ENCODE measurements at regions not wholly inside any gene's neighbourhood (a gene's known extent, or its start where the extent isn't known, plus 50 kb on each side); places are given as distances from the start of the nearest gene placed in this dataset.
"Not testable (repeated sequence)": the region's sequence is repeated elsewhere in the genome, so short reads cannot be mapped to it uniquely, and the experiment has no call there.

GRCh38 chr1:234787011-234787584, 177.1 kb upstream of the IRF2BP2 start:
- DNase-seq = not testable (repeated sequence)

DNA sequence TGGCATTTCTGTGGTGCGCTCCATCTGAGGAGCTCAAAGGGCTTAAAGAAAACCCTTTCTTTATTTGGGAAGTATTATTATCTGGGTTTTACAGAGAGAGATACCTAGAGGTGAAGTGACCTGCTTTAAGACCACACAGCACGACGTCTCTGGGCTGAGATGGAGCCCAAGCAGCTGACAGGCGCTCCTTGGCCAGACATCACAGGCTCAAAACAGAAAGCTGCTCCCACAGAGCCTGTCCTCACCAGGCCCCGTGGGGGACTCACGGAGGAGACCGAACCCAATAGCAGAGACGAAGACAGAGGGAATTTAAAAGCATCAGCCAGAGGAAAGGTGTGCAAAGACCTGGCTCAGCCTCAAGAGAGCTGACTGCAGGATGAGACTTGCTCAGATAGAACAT, 175.9 kb upstream of the IRF2BP2 start:
- not testable (repeated sequence) for DNase-seq

GRCh38 chr1:234785471-234785919, 175.5 kb upstream of the IRF2BP2 start:
- DNase-seq = peak; percentile 79

DNA sequence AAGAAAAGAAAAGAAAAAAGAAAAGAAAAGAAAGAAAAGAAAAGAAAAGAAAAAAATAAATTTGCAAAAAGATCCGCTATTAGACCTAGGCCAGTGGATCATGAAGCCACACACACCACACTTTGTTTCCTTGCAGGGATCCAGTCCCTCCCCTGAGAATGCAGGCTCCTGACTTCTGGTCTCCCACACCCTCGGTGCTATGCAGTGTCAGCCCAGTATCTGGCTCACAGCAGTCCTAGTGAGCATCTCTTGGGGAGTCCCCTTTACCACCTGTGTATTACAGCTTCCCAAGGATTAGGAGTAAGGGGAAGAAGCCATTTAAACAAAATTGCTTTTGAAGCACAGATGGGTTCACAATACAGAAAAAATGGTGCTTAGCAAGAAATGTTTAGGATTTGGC, 174.1 kb upstream of the IRF2BP2 start:
- DNase-seq = not testable (repeated sequence)

DNA sequence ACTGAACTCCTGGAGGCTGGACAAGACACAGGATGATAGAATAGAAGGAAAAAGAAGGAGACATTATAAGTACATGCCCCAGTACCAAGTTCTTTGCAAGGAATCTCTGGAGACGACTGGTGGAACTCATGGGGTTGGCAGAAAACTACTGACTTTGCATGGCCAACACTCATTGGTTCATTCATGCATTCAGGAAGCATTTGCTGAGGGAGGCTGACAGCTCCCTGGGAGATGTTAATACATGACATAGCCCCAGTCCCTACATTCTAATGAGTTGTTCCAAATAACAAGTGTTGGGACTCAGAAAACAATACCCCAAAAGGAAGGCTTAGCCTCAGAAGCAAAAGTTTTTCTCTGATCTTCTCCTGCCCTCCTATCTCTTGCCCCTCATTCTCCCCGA, 172.8 kb upstream of the IRF2BP2 start:
- DNase-seq = peak; percentile 49

DNA sequence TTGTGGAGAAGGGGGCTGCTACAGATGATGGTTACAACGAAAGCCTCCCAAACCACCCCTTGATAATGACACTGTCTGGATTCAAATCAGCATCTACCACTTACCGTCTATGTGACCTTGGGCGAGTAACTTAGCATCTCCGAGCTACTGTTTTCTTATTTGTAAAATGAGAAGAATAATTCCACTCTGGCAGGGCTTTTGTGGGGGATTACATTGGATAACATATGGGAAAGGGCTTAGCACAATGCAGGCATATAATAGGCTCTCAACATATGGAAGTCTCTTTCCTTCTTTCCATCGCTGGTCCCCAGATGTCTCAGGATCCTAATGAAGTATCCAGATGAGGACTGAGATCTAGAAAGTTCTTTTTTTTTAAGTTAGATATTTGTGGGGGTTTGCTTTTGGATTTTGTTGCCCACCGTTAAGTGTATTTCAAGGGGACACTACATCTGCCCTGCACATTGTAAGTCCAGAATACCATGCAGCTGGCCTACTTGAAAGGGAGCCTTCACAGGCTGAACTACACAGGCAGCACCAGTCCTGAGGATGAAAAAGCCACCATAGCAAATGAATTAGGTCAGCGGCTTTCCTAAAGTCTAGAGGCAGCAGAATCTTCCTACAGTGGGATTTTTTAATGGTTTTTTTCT, 172.2 kb upstream of the IRF2BP2 start:
- peak; percentile 48 for DNase-seq

DNA sequence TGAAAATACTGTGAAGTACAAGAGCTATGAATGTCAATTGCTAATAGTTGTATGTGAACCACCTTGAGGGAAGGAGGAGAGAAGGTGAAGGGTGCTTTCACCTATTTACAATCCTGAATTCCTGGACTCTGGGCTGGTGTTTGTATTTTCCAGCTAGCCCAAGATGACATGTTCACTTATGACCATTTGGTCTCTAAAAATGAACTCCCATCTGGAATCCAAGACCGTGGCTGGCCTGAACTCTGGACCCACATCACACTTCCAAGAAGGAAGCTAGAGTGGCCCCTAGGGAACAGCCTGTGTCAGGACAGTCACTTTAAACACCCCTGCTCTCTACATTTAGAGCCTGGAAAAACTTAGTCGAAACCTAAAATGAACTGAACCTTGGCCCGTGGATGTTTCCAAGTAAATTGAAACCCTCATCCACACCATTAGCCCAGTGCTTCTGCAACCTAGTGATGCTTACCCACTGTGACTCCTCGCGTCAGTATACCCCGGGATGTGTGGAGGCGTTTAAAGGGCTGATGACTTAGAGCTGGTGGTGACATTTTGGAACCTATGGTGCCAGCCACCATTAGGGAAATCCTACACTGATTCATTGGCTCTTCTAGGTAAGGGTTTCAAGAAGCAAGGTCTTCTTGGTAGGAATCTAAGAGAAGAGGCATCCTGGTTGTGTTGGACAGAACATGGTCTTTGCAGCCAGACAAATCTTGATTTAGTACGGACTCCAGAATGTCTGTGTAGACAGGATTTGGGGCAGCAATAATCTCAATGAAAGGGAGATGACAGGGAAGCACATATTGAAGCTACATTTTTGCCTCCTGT, 171.5 kb upstream of the IRF2BP2 start:
- DNase-seq = no peak

GRCh38 chr1:234780531-234781162, 170.7 kb upstream of the IRF2BP2 start:
- DNase-seq = no peak

DNA sequence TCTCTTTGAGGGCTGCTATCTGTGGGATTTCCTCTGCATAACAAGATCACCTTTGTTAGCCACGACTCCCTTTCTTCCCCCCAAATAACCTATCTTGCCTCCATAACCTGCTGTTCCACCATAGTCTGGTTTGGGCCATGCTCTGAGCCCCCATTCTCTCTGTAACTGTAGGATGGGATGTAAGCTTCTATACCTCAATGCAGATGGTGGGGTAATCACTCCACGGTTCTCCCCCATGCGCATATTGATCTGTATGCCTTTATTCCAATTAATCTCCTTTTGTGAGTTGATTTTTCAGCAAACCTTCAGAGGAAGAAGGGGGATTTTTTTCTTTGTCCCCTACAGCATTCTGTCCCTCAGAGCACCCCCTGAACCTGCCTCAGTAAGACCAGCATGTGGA, 170.1 kb upstream of the IRF2BP2 start:
- no peak for DNase-seq

DNA sequence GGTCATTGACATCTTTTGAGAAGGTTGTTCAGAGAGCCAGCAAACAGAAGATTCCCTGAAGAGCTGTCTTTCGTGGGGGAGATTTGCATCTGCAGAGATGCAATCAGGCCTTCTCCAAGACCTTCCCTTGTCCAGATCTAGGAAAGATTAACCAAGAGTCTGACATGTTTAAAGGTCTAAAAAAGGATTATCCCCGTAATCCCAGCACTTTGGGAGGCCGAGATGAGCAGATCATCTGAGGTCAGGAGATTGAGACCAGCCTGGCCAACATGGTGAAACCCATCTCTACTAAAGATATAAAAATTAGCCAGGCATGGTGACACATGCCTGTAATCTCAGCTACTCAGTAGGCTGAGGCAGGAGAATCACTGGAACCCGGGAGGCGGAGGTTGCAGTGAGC, 169.6 kb upstream of the IRF2BP2 start:
- not testable (repeated sequence) for DNase-seq

GRCh38 chr1:234779160-234779538, 169.2 kb upstream of the IRF2BP2 start:
- DNase-seq = no peak

GRCh38 chr1:234778221-234779159, 168.5 kb upstream of the IRF2BP2 start:
- no peak for DNase-seq

DNA sequence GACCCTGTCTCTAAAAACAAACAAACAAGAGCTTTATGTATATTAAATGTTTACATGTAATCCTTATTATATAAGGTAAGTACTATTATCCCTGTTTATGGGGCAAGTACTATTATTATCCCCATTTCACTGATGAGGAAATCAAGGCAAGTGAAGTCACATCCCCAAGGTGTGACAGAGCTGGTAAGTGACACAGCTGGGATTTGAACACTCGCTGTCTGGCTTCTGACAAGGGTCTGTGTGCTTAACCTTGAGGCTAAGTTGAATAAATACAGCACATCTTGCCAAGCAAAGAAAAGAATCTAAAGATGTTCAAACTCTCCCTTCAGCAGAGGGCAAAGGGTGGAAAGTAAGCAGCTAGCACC, 167.9 kb upstream of the IRF2BP2 start:
- DNase-seq = no peak

- DNase-seq = no peak
These were observed 167.2 kb upstream of the IRF2BP2 start for GRCh38 chr1:234776876-234777855.

DNA sequence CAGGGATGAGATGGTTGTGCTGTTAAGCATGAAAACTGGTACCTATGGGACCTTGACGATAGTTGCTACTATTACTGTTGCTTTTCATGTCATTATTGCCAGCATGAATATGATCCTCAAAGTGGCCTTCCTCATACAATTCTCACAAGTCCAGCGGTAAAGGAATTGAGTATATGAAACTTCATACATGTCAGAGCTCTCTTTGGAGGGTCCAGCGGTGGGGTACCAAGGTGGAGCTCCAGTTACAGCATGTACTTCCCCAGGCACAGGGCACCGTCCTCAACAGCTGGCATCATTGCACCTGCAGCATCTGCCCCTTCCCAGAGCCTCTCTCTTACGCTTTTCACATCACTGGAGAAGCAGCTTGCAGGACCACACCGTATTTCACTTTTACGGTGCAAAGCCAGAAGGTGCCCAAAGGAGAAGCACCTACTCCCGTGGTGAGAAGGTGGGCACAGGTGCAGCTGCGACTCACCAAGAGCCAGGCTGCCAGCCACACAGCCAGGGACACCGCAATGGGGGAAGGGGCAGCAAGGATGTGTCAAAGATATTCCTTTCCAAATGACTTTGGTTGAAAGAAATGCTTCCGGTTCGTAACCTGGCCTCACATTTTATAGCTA, 166.4 kb upstream of the IRF2BP2 start:
- DNase-seq = no peak

DNA sequence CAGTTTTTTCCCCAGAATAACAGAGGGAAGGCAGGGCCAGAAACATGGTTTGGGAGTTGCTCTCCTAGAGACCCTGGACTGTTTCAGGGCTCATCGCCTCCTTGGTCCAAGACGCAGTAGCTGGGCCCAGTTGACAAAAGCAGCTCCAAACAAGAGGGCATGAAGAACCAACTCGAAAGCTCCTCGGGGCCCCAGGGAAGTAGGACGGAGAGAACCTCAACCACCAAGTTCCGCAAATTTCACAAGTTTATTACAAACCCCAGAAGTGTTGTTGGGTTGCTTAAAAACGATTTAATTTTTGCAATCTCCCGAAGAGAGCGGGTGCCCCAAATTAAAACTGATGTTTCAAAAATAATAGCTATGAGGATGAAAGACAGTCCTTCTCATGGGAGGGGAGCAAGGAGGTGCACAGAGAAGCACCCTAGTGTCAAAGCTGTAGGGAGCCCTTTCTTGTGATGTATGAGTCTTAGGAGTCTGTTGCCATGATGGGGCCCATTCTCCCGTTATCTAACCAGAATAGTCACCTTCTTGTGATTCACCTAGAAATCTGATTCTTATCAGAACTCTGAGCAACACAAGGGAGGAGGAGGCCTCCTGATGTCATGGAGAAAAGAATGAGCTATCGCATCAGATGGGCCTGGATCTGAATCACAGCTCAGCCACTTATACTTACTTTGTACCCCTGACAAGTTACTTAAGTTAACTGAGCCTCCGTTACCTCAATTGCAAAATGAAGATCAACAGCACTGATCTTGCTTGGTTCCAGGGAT, 165.7 kb upstream of the IRF2BP2 start:
- no peak for DNase-seq

DNA sequence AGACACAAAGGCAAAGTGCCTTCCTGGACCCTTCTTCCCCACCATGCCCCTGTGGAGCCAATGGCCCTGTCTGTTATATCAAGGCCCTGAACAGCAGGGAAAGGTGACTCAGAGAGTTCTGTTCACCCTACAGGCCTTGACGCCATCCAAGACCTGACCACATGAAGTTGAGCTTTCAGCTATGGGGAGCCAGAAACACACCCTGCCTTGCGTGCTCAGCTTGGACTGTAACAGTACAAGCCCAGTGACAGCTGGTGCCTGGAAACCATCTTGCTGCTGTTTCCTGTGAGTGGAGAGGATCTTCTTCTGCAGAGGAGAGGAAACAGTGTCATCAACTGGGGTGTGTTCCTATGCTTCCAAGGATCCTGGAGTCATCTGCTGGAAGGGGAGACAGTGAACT, 165.0 kb upstream of the IRF2BP2 start:
- no peak for DNase-seq

DNA sequence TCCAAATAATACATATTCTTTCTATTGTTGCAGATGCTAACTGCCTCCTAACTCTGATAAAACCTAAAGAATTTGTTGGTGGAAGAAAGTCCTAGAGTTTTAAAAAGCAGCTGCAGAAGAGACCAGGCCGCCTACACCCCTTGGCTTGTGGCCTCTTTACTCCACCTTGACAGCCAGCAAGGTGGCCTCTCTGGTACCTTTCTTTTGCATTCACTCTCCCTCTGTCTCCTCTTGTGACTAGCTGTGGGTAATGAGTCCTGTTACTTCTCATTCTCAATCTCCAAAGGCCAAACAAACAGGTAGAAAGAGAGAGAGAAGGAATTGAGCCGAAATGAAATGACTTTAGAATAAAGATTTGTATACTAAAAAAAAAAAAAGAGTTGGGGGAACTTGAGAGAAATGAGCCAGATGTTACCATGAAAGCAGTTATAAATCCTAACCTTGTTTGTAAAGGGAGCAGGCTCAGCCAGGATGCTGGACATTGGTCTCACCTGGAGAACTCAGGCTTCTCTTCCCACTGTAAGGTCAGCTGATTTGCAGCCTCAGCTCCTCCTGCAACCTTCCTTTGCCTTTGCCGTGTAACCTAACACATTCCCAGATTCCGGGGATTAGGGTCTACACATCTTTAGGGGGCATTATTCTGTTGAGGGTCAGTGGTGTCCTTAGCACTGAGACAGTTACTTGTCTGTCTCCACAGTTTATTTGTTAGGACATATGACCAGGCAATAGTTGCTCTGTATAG, 164.1 kb upstream of the IRF2BP2 start:
- no peak for DNase-seq
